ENCODE measurements at regions not wholly inside any gene's neighbourhood (a gene's known extent, or its start where the extent isn't known, plus 50 kb on each side); places are given as distances from the start of the nearest gene placed in this dataset.
A peak's percentile ranks its signal among the peaks of the same experiment; 100 is the strongest.

DNA sequence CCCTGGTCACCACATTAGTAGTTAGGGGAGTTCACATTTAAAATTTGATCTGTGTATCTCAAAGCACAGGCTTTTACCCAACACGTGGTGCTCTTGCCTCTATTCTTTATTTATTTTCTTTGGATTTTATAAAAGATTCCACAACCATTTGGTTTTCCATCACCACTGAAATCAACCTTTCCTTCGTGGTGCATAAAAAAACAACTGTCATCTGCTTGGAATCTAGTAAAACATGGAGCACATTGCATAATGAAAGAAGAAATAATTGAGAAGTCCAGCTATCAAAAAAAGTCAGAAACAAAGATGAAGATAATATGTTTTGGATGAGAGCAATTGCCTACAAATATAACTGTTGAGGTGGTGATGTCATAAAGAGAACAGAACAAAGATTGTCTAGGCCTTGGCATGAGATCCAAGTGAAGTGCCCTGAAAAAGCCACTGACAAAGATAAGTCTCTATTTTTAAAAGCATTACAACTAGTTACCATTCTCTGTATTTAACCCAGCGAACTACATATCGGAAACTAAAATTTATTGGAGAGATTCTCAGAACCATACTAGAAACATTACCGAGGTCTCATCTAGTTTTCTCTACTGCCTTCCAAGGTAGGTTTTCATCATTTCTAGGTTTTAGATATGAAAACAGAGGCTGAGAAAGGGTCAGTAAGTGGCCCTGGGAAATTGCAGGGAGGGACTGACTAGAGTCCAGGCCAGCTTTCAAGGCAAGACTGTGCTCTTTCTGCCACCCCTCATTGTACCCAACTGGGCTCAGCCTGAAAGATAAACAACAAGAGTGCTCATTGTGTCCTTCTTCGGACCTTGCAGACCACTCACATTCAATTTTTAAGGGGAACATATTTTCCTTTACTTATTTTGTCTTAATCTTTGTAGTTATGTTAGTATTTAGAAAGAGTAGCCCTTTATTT, 127.3 kb downstream of the MAD2L1 start:
- intact Hi-C loops (cut with DNase I, micrococcal nuclease), result no loop called here
- DNase-seq (no peak), ATAC-seq (no peak)

DNA sequence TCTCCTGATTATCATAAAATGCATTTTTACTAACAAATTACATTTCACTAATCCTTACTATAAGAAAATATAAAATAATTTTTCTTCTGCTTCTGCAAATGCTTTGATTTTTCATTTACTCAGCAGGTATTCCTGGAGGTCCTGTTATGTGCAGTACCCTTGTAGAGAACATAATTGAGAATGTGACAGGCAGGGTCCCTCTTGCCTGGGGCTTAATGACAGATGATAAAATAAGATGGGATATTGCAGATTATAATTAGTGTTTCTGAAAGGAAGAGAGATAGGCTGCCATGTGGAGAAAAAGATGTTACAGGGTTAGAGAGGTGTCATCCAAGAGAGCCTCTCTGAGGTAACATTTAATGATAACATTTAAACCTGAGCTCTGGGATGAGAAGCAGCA, 128.9 kb downstream of the MAD2L1 start:
- intact Hi-C loops (cut with DNase I, micrococcal nuclease), result no loop called here
- ATAC-seq (no peak), DNase-seq (no peak)

DNA sequence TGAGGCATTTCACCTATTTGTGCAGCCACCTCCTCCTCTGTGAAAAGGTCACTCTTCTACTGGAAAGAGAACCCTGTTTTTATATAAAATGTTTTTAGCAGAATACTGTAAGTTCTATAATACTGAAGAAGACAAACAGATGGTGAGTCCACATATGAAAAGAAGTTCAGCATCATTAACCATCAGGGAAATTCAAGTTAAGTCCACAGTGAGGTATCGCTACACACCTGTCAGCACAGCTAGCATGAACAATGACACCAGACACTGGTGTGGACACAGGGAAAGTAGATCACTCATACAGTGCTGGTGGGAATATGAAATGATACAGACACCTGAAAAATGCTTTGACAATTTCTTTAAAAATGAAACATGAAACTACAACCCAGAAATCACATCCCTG, 133.0 kb downstream of the MAD2L1 start:
- DNase-seq (no peak), ATAC-seq (no peak)
- intact Hi-C loops (cut with DNase I, micrococcal nuclease), result no loop called here

DNA sequence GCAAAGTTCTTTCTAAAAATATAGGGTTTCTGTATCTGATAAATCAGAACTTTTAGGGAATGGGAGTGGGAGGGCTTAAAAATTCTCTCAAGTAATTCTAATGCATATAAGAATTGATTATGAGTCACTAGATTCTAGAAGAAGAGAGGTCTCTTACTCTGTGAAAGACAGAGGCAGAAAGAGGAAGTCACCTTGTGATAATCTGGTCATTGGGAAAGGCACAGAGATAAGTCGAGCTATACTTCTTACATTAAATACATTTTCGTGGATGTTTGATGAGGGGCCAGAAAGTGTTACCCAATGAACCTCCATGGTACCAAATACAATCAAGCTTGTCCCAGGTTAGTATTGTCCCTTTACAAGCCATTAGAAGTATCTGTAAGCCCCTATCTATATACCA, 134.4 kb downstream of the MAD2L1 start:
- intact Hi-C loops (cut with DNase I, micrococcal nuclease), result no loop called here
- no peak for ATAC-seq
- no peak for DNase-seq

DNA sequence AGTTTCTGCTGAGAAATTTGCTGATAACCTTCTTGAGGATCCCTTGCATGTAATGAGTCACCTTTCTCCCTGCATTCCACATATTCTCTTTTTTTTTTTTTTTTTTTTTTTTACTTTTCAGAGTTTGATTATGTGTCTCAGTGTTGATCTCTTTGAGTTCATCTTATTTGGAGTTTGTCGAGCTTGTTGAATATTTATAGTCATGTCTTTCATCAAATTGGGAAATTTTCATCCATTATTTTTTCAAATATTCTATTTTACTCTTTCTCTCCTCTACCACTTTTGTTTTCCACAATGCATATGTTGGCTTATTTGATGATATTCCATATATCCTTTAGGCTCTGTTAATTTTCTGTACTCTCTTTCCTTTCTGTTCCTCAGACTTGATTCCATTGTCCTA, 136.1 kb downstream of the MAD2L1 start:
- ATAC-seq, result no peak
- intact Hi-C loops (cut with DNase I, micrococcal nuclease), result no loop called here
- DNase-seq, result no peak

DNA sequence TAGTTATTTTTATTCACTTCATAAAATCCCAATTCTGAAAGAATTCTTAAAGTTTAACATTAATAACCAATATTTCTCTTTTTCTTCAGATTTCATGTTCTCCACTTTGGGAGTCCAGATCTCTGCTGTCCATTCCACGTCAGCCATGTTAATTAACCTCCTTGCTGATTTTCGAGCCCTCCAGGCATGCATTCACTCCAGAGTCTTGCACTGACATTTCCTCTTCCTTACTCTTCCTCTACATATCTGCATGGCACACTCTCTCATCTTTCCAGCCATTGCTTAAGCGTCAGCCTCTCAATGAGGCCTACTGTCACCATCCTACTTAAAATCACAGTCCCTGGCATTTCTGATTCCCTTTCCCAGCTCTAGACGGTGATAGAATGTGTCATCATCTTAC, 144.8 kb downstream of the MAD2L1 start:
- ATAC-seq (no peak), DNase-seq (no peak)
- intact Hi-C loops (cut with DNase I, micrococcal nuclease), result no loop called here

DNA sequence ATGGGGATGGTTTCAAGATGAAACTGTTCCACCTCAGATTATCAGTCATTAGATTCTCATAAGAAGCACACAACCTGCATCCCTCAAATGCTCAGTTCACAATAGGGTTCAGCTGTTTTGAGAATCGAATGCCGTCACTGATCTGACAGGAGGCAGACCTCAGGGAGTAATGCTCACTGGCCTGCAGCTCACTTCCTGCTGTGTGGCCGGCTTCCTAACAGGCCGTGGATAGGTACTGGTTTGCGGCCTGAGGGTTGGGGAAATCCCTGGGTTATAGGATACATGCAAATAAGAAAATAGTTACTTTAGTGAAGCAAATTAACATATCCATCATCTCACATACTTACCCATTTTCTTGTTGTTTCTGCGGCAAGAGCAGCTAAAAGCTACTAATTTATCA, 160.4 kb downstream of the MAD2L1 start:
- intact Hi-C loops (cut with DNase I, micrococcal nuclease), result no loop called here
- ATAC-seq (no peak), DNase-seq (no peak)

DNA sequence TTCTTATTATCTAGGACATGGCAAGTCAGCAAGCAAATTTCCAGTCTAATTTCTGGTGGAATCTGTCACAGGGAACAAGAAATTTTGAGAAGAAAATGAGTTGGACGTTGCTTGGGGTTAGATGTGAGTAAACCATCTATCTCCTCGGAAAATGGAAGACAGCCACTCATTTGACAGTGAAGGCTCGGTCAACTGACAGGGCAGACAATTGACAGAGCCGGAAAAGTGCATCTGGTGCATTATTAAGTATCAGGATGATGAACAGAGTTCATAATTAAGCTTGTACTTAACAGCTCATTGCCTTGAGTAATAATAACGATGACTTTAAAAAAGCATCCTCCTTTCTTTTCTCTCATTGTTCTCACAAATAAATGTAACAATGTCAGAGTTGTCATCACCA, 168.4 kb downstream of the MAD2L1 start:
- intact Hi-C loops (cut with DNase I, micrococcal nuclease), result no loop called here
- ATAC-seq, result no peak

DNA sequence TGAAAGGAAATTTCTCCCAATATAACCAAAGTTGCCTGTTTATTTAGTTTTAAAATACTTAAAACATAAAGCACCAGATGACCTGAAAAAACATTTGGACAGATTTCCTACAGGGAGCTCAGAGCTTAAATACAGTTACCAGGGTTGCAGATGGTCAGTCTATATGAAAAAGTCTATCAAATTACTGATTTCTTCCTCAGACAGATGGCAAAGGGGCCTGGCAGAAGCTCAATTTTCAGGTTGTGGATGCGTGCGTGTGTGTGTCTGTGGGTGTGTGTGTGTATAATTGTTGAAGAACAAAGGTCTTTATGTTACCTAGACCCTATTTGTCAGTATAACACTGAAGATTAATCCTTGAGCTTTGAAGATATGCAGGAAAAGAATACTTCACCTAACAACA, 169.4 kb downstream of the MAD2L1 start:
- no peak for DNase-seq
- ATAC-seq, result no peak
- intact Hi-C loops (cut with DNase I, micrococcal nuclease), result no loop called here

More for the DNA sequence above, 168.4 kb downstream of the MAD2L1 start:
- DNase-seq, result no peak

DNA sequence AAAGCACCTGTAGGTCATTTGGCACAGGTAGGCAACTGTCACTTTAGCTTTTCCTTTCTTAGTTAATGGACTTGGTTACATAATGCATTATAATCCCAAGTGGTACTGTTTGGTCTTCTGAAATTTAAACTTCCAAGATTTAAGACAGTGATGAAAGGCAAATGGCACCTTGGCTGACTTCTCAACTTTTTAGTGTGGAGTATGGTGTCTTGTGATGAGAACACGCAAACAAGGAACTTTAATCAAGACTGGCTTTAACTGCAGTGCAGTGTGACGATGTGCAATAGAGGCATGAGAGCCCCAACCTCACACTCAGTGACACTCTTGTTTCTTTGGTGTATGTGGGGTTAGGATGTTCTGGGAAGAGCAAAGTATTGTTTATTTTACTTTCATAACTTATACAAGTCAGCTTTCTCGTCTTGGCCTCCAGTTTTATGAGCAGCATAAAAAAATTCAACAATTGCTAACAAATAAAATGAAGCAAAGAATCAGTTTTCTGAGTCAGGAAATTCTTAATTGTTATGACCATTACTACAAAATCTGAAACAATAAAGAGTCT, 171.9 kb downstream of the MAD2L1 start:
- intact Hi-C loops (cut with DNase I, micrococcal nuclease), result no loop called here
- ATAC-seq, result no peak
- DNase-seq, result peak in 1 of 2 donors; percentile 39

DNA sequence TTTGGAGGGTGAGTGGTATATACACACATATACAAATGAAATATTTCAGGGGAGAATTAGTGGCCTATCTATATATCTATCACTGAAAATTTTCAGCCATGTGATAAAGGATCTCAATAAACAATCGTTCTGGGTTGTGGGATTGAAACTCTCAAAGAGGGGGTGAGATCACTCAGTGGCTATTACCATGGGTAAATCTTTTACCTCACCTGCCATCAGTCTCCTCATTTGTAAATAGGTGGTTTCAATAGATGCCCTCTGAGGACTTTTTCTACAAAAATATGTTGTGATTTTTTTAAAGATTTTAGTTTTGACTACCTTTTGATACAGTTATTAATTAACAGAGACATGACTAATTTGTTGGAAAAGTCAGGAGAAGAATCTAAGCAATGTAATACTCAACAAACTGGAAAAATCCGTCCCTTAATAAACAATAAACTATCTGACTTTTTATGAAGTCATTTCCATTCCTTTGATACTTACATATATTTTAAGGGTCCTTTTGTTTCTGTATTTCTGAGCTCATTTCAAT, 192.8 kb downstream of the MAD2L1 start:
- intact Hi-C loops (cut with DNase I, micrococcal nuclease), result no loop called here
- DNase-seq, result no peak
- ATAC-seq, result no peak

DNA sequence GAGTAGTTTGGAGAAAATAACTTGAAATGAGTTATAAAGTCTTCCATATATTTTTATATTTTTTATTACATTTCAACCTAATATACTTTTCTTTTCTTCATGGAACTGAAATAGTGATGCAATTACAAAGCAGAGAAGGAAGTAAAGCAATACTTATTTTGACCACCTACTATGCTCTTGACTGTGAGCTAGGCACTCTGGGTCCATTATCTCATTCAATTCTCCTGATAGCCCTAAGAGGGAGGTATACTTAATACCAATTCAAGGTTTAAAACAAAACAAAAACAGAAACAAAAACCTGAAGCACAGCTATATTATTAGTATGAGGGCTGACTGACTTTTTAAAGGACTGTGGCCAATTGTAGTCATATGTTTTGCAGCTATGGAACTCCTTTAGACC, 193.5 kb downstream of the MAD2L1 start:
- DNase-seq (no peak), ATAC-seq (no peak)
- intact Hi-C loops (cut with DNase I, micrococcal nuclease), result no loop called here

DNA sequence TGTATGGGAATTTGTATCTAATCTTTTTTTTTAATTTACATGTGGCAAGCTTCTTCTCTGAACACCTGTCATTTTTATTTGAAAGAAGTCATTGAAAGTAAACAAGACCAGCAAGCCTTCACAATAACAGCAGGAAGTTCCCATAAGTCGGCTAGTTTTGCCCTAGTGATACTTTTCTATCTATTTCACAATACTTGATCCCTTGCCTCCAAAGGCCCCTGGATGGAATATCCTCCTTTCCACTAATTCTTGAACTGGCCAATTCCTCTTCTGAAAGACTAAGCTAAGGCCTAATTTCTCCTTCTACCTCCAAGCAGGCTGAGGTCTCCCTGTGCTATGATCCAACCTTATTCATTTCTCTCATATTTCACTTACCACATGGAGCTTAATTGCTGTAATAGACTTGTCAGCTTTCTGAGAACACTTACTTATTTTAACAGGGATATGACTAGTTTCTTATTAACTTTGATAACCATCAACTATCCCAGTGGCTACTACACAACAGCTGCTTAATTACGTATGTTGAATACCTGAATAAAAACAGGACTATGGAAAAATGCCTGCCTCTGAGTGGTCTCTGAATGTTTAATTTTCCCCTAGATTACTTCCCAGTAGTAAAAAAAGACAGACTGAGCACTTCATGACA, 194.2 kb downstream of the MAD2L1 start:
- intact Hi-C loops (cut with DNase I, micrococcal nuclease), result no loop called here
- DNase-seq (no peak), ATAC-seq (no peak)

DNA sequence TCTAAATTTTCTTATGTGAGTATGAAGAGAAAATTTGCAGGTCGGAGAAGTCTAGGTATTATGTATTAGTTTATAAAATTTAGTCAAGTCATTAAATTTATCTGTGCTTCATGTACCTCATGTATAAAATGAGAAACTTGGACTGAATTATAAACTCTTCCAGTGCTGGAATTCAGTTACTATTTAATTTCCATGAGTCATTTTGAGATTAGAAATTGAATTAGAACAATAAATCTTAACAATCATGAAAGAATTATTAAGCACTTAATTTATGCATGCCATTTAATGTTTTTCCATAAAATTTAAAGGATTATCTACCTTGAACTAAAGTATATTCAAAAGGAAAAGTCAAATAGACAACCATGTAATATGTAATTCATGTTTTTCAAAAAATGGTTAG, 195.8 kb downstream of the MAD2L1 start:
- ATAC-seq (no peak), DNase-seq (no peak)
- intact Hi-C loops (cut with DNase I, micrococcal nuclease), result no loop called here

DNA sequence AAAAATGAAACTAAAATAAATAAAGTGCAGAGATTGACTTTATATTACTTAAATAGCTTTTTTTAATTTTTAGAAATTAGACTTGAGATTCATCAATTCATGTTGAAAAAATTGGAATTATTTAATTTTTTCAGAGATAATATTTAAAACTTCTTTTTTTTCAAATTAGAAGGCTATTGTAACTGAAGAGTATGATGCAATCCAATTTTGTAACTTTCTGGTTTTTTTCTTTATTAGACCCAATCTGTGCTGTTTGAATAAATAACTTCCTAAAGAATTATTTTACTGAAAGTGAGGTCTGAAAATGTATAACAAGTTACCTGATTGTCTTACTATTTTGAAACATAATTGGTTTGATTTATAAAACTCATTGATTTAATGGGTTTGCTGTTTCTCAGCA, 200.9 kb downstream of the MAD2L1 start:
- intact Hi-C loops (cut with DNase I, micrococcal nuclease), result no loop called here
- DNase-seq (no peak), ATAC-seq (no peak)

DNA sequence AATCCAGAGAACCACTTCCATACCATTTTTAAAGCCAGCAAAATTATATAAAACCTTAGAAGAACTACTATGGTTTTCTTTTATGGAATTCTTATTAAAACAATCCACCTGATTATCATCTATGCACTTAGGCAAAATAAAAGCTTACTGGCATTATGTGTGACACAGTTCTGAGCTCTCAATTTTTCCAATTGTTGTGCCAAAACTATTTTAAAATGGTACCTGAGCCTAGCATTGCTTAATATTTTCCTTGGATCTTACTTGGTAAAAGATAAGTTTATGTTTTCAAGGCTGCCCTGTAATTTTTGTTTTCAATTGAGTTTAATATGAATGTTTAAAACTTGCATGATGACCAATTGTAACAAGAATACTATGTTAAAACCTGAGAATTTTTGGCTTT, 201.3 kb downstream of the MAD2L1 start:
- no peak for DNase-seq
- intact Hi-C loops (cut with DNase I, micrococcal nuclease), result no loop called here
- no peak for ATAC-seq

DNA sequence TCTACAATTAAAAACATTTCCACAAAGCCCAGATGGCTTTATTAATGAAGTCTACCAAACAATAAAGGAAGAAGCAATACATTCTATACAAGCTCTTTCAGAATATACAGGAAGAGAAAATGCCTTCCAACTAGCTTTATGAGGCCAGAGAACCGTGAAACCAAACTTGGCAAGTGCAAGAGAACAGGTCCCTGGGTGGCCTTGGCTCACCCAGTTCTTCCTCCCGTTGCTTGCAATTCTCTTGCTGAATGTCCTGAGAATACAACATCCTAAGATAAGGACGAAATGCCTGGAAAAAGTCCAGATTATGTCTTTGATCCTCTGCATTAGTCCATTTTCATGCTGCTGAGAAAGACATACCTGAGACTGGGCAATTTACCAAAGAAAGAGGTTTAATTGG, 204.9 kb downstream of the MAD2L1 start:
- ATAC-seq, result peak; percentile 58
- no peak for DNase-seq
- intact Hi-C loops (cut with DNase I, micrococcal nuclease), result no loop called here

DNA sequence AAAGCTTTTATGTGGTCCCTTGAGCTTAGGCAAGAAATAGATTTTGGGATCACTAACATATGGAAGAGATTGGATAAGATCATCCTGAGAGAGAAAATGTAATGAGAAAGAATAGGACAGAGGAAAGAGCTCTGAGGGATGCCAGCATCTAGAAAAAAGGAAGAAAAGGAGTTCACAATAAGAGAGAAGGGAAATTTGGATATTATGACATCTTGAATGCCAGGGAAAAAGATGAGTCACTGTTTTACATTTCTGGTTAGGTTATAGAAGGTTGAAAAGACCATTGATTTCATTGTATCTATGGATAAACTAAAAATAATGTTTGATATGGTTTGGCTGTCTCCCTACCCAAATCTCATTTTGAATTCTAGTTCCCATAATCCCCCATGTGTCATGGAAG, 208.5 kb downstream of the MAD2L1 start:
- DNase-seq, result no peak
- intact Hi-C loops (cut with DNase I, micrococcal nuclease), result no loop called here
- no peak for ATAC-seq

DNA sequence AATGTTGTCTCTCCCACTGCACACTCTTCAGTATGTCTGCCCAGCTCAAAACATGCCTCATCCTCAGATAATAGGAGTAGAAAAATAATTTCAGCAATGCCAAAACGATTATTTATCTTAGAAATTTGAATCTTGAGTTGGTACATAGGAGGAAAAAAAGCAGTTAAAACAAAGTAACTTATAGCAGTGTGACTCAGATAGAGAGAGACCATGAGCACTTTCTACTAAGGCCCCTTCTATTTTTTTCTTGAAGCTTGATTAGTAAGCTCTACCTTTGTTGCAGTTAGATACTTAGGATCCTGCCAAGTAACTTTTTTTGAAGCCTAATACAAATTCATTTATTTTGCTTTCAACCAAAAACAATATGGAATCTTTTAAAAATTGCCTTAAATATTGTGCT, 212.3 kb downstream of the MAD2L1 start:
- DNase-seq (no peak), ATAC-seq (no peak)
- intact Hi-C loops (cut with DNase I, micrococcal nuclease), result no loop called here

DNA sequence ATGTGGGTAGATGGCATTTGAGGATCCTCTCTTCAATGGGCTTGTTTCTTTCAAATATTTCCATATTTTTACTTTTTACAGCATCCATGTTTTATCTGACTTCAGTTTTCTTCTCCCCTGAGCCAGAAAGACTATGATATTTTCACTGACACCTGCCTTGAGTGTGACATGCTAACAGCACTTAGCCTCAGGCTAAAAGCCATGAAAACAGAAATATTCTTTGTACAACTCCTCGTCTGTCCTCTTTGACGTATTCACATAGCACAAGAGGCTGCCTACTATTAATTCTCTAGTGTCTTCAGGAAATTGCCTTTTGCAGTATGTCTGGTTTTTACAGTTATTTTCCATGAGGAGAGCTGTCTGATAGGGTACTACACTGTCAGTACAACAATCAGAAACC, 215.0 kb downstream of the MAD2L1 start:
- ATAC-seq (no peak), DNase-seq (no peak)
- intact Hi-C loops (cut with DNase I, micrococcal nuclease), result no loop called here

Measured in left colon (tissue), 2 donors.